ENCODE measurements at regions not wholly inside any gene's neighbourhood (a gene's known extent, or its start where the extent isn't known, plus 50 kb on each side); places are given as distances from the start of the nearest gene placed in this dataset.
"Not testable (repeated sequence)": the region's sequence is repeated elsewhere in the genome, so short reads cannot be mapped to it uniquely, and the experiment has no call there.

DNA sequence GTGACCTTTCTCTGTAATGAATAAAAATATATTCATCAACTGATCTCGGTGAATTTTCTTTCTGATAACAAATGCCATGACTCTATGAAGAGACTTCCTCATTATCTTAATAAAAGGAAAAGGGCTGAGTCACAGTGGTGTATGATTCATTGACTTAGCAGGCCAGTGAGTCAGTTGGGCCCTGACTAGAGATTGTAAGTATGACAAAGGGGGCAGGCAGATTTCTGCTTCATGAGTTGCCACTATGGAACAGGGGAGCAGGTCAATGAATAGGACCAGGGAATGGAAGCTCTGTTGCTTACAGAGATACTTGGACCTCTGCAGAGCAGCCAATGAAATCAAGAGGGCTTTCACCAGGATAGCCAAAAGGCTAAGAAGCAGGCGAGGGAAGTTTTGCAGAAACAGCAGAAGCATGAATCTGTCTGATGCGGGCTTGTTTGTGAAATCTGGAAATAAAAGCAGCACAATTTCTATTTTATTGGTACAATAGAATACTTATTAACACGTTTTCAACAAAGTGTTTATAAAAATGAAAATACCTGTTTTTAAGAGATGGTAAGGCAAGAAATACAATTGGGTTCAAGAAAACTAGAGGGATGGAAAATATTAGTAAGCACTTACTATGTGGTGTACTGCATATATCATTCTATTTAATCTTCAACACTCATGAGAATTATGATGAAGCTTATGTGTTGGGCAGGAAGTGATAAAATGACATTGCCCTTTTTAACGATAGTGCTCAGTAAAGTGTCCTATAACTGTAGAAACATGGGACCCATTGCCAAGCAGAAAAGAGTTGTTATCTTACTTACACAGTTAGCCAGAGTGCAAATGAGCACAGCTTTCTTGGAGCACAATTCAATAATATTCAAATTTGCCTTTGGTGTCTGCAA lies 169.8 kb upstream of the MYRIP start:
- Histone ChIP-seq H3K4me3 (no peak overlapping the region), H3K4me1 (peaks cover 7 to 73% (median 63%) of the 10 kb centered on the region in 10 experiments; a peak in 17 of 20 replicates), H3K36me3 (no peaks in the 10 kb centered on the region), H3K4me2 (peak overlapping the region in 8 of 11 experiments; percentile 24 to 75 (median 55); a peak in 12 of 22 replicates), H4K20me1 (no peaks in the 10 kb centered on the region), H3K9ac (0 out of 22 replicates have a peak overlapping the region, but pooled peaks of 2 of the 11 experiments have one; percentile 14 to 17), H3K9me3 (replicated peaks in 1 of 11) (peaks cover 0 to 14% (median 3%) of the 10 kb centered on the region in 11 experiments; a peak in 8 of 22 replicates), H3K27me3 (no peaks in the 10 kb centered on the region), H3K27ac (peak overlapping the region in 9 of 11 experiments; percentile 8 to 69 (median 55); a peak in 13 of 22 replicates)
- no peak for TF ChIP-seq Cebpa-rat (IDR thresholded peaks at IDR 0.05)

DNA sequence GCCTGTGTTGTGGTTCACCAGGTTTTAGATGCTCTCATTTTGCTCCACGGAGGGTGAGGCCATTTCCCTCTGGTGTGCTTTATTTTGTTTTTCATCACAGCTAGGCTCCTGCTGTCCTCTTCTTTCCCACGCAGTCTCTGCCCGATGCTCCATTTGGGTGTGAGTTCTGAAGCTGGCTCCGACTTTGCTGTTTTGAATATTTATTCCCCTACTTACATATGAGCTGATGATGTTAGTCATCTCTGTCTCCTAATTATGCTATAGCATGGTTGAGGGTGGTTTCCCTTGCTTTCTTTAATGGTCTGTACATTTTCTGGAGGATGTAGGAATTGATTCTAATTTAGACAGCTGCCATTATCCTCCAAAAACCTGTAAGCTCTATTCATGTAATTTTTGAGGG lies 168.1 kb upstream of the MYRIP start:
- Histone ChIP-seq H3K9ac (no peak overlapping the region), H3K27me3 (no peaks in the 10 kb centered on the region), H4K20me1 (no peaks in the 10 kb centered on the region), H3K27ac (peak overlapping the region in 3 of 11 experiments; percentile 5 to 17 (median 13); a peak in 3 of 22 replicates), H3K9me3 (replicated peaks in 1 of 11) (peaks cover 0 to 9% (median 0%) of the 10 kb centered on the region in 11 experiments; a peak in 4 of 22 replicates), H3K36me3 (no peaks in the 10 kb centered on the region), H3K4me2 (peak overlapping the region in 7 of 11 experiments; percentile 1 to 75 (median 44); a peak in 12 of 22 replicates), H3K4me1 (peaks cover 0 to 78% (median 56%) of the 10 kb centered on the region in 10 experiments; a peak in 14 of 20 replicates), H3K4me3 (no peak overlapping the region)
- TF ChIP-seq Cebpa-rat (IDR thresholded peaks at IDR 0.05), result no peak

DNA sequence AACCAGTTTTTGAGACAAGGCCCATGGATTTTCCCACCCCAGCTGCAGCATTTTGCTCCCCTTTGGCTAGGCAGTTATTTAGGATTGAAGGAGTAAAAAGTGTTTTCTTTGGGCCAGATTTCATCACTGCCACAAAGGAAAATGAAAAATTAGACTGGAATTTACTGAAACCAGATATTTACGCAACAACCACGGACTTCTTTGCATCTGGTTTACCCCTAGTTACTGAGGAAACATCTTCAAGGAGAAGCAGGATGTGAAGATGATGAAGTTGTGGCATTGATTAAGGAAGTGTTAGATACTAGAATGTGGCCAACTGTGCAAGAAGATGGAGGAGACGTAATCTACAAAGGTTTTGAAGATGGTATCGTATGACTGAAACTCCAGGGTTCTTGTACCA lies 165.2 kb upstream of the MYRIP start:
- no peaks in the 10 kb centered on the region for H3K36me3 ChIP-seq

DNA sequence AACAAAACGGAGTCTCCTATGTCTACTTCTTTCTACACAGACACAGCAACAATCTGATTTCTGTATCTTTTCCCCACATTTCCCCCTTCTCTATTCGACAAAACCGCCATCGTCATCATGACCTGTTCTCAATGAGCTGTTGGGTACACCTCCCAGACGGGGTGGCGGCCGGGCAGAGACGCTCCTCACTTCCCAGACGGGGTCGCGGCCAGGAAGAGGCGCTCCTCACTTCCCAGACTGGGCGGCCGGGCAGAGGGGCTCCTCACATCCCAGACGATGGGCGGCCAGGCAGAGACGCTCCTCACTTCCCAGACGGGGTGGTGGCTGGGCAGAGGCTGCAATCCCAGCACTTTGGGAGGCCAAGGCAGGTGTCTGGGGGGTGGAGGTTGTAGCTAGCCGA lies 158.2 kb upstream of the MYRIP start:
- not testable (repeated sequence) for H4K20me1 ChIP-seq, H3K4me3 ChIP-seq, H3K27me3 ChIP-seq, H3K9ac ChIP-seq, H3K27ac ChIP-seq, H3K36me3 ChIP-seq, H3K4me2 ChIP-seq
- H3K4me1 ChIP-seq, result peaks cover 0 to 10% (median 0%) of the 10 kb centered on the region in 10 experiments; a peak in 2 of 20 replicates
- H3K9me3 ChIP-seq (replicated peaks in 1 of 11), result peaks cover 0 to 21% (median 4%) of the 10 kb centered on the region in 11 experiments; a peak in 12 of 22 replicates

More for the DNA sequence above, 165.2 kb upstream of the MYRIP start:
- Histone ChIP-seq H4K20me1 (no peaks in the 10 kb centered on the region), H3K9me3 (replicated peaks in 1 of 11) (peaks cover 0 to 19% (median 0%) of the 10 kb centered on the region in 11 experiments; a peak in 6 of 22 replicates), H3K4me1 (peaks cover 0 to 65% (median 47%) of the 10 kb centered on the region in 10 experiments; a peak in 14 of 20 replicates), H3K4me3 (no peak overlapping the region), H3K27me3 (no peaks in the 10 kb centered on the region), H3K4me2 (peak overlapping the region in 8 of 11 experiments; percentile 32 to 75 (median 56); a peak in 16 of 22 replicates), H3K27ac (peak overlapping the region in 8 of 11 experiments; percentile 11 to 66 (median 52); a peak in 12 of 22 replicates), H3K9ac (peak overlapping the region in 3 of 11 experiments; percentile 16 to 35 (median 33); a peak in 3 of 22 replicates)
- TF ChIP-seq Cebpa-rat (IDR thresholded peaks at IDR 0.05), result peak in 4 of 11 experiments; percentile 28 to 77 (median 36); a peak in 4 of 22 replicates

DNA sequence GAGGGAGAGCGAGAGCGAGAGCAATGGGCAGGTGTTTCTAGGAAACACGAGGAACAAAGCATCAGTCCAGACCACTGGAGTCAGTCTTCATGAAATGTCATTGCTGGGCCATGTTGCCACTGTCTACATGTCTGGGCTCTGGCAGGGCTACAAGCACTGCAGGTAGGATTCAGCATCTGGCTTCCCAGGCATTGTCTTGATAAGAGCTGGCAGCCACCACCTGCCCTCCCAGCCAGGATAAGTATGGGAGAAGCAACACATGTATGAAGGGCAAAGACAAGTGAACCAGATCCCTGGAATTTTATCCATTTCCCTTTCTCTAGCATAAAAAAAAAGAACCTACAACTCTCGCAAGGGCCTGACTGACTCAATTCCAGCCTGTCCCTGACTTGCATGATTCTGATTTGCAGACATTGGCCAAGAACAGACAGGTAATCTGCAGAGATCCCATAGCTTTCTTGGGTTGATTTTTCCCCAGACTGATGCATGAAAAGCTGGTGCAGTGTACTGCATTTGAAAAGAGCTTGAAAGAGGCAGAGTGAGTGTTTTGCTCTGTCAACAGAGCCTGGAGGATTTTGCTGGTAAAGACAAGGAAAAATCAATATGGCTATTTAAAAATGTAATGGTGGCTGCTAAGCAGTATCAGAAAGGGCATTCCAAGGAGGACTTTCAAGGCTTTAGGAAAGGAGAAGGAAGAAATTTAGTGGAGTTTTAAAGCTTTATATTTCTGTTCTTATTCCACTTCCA lies 157.2 kb upstream of the MYRIP start:
- no peak overlapping the region for H3K27ac ChIP-seq
- H3K27me3 ChIP-seq, result no peaks in the 10 kb centered on the region
- H3K4me2 ChIP-seq, result no peak overlapping the region
- H4K20me1 ChIP-seq, result no peaks in the 10 kb centered on the region
- TF ChIP-seq Cebpa-rat (IDR thresholded peaks at IDR 0.05), result no peak
- H3K36me3 ChIP-seq, result no peaks in the 10 kb centered on the region
- peaks cover 0 to 20% (median 4%) of the 10 kb centered on the region in 11 experiments; a peak in 12 of 22 replicates for H3K9me3 ChIP-seq (replicated peaks in 1 of 11)
- no peak overlapping the region for H3K9ac ChIP-seq
- H3K4me3 ChIP-seq, result no peak overlapping the region
- H3K4me1 ChIP-seq, result peaks cover 0 to 10% (median 0%) of the 10 kb centered on the region in 10 experiments; a peak in 2 of 20 replicates

DNA sequence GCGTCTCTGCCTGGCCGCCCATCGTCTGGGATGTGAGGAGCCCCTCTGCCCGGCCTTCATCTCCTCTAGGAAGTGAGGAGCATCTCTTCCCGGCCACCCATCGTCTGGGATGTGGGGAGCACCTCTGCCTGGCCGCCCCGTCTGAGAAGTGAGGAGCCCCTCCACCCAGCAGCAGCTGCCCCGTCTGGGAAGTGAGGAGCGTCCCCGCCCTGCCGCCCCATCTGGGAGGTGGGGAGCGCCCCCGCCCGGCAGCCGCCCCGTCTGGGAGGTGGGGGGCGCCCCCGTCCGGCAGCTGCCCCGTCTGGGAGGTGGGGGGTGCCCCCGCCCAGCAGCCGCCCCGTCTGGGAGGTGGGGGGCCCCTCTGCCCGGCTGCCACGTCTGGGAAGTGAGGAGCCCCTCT lies 153.7 kb upstream of the MYRIP start:
- H3K27ac ChIP-seq, H4K20me1 ChIP-seq, H3K4me1 ChIP-seq, H3K4me2 ChIP-seq, H3K4me3 ChIP-seq, H3K9ac ChIP-seq, H3K36me3 ChIP-seq, H3K27me3 ChIP-seq: not testable (repeated sequence)
- H3K9me3 ChIP-seq (replicated peaks in 1 of 11), result peaks cover 0 to 28% (median 5%) of the 10 kb centered on the region in 11 experiments; a peak in 14 of 22 replicates

DNA sequence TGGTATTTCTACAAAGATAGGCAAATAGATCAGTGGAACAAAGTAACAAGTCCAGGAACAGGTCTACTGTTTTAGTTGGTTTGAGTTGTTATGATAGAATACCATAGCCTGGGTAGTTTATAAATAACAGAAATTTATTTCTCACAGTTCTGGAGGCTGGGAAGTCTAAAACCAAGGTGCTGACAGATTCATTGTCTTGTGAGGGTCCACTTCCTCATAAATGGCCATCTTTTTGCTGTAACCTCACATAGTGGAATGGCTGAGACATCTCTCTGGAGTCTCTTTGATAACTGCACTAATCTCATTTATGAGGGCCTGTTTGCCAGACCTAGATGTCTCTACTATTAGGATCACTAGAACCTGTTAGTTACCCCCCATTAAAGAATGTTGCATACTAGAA lies 152.3 kb upstream of the MYRIP start:
- no peak overlapping the region for H3K9ac ChIP-seq
- no peak for TF ChIP-seq Cebpa-rat (IDR thresholded peaks at IDR 0.05)
- peaks cover 0 to 24% (median 4%) of the 10 kb centered on the region in 11 experiments; a peak in 12 of 22 replicates for H3K9me3 ChIP-seq (replicated peaks in 1 of 11)
- no peaks in the 10 kb centered on the region for H3K4me1 ChIP-seq
- H3K27ac ChIP-seq, result no peak overlapping the region
- H3K4me3 ChIP-seq, result no peak overlapping the region
- H3K36me3 ChIP-seq, result no peaks in the 10 kb centered on the region
- H3K4me2 ChIP-seq, result no peak overlapping the region
- no peaks in the 10 kb centered on the region for H4K20me1 ChIP-seq
- H3K27me3 ChIP-seq, result no peaks in the 10 kb centered on the region

DNA sequence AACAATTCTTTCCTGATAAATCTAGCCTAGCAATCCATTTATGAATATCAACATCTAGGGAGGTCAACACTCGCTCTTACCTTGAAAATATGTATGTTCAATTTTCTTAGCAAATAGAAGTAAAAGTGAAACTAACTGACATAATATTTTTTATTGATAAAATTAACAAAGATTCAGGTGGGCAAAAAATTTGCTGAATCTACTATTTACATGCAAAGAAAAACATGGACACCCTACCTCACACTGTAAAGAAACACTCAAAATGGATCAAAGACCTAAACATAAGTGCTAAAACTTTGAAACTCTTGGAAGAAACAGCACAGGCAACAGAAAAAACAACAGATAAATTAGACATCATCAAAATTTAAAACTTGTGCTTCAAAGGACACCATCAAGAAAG lies 151.6 kb upstream of the MYRIP start:
- no peak overlapping the region for H3K4me2 ChIP-seq
- H3K27me3 ChIP-seq, result no peaks in the 10 kb centered on the region
- H3K9ac ChIP-seq, result no peak overlapping the region
- no peaks in the 10 kb centered on the region for H3K36me3 ChIP-seq
- H3K4me1 ChIP-seq, result no peaks in the 10 kb centered on the region
- no peak overlapping the region for H3K27ac ChIP-seq
- no peaks in the 10 kb centered on the region for H4K20me1 ChIP-seq
- no peak overlapping the region for H3K4me3 ChIP-seq
- TF ChIP-seq Cebpa-rat (IDR thresholded peaks at IDR 0.05), result no peak
- peaks cover 0 to 22% (median 3%) of the 10 kb centered on the region in 11 experiments; a peak in 9 of 22 replicates for H3K9me3 ChIP-seq (replicated peaks in 1 of 11)

DNA sequence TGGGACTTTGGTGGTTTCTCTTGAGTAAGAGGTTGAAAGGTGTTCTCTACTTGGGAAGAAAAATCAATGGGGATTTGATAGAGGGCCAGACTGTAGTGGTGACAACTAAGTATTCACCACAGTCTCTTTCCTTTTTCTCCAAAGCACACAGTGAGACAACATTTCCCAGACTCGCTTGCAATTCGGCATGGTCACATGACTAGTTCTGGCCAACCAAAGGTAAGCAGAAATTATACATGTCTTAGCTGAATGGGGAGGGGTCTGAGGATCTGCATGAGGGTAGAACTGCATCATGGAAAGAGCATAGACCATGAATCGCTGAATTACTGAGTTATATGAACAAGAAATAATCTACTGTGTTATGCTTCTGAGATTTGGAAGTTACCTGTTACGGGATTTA lies 144.5 kb upstream of the MYRIP start:
- Histone ChIP-seq H3K36me3 (no peaks in the 10 kb centered on the region), H3K9ac (no peak overlapping the region), H3K27ac (no peak overlapping the region), H3K9me3 (replicated peaks in 1 of 11) (peaks cover 0 to 3% (median 0%) of the 10 kb centered on the region in 11 experiments; a peak in 4 of 22 replicates), H3K4me1 (no peaks in the 10 kb centered on the region), H3K27me3 (no peaks in the 10 kb centered on the region), H4K20me1 (no peaks in the 10 kb centered on the region), H3K4me2 (no peak overlapping the region), H3K4me3 (no peak overlapping the region)
- TF ChIP-seq Cebpa-rat (IDR thresholded peaks at IDR 0.05), result no peak
